ENCODE measurements at regions not wholly inside any gene's neighbourhood (a gene's known extent, or its start where the extent isn't known, plus 50 kb on each side); places are given as distances from the start of the nearest gene placed in this dataset.

DNA sequence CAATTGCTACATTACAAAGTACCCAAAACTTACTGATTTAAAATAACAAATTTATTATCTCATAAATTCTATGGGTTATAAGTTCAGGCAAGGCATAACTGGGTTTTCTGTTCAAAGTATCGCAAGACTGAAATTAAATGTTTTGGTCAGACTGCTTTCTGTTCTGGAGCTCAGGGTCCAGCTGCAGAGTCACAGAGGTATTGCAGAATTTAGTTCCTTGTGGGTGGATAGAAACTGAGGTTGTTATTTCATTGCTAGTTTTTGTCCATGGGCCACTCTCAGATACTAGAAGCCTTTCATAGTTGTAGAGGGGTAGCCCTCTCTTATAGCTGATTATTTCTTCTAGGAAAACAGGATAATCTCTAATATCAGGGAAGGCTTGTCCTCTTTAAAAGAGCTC lies 467.9 kb downstream of the TRHDE start:
- H3K9ac ChIP-seq (ENCODE audit: insufficient read depth, low read length, poor library complexity, severe bottlenecking) = no peak overlapping the region
- H3K4me2 ChIP-seq (replicated peaks; ENCODE audit: extremely low read depth, low read length, poor library complexity, severe bottlenecking) = no peak overlapping the region
- H3K4me1 Mint-ChIP-seq = peaks cover 21% of the 10 kb centered on the region
- WGBS (ENCODE audit: insufficient coverage) = no CpG with 5 or more reads among the region's 1 CpG
- H3K27ac ChIP-seq (ENCODE audit: low read depth in 1 of 2, low read length in 2 of 2) = no peak overlapping the region
- intact Hi-C loops (cut with micrococcal nuclease) = no loop called here
- no peaks in the 10 kb centered on the region for H3K36me3 Mint-ChIP-seq
- no peak for DNase-seq
- H3K4me3 ChIP-seq (replicated peaks in 1 of 3; ENCODE audit: low read depth in 2 of 3, low read length in 3 of 3) = no peak overlapping the region
- H4K20me1 ChIP-seq (ENCODE audit: insufficient read depth, low read length) = no peaks in the 10 kb centered on the region
- H3K79me2 ChIP-seq (ENCODE audit: insufficient read depth, low read length) = no peaks in the 10 kb centered on the region
- peaks cover 7 to 30% (median 22%) of the 10 kb centered on the region in 7 donors for H3K9me3 Mint-ChIP-seq
- no peaks in the 10 kb centered on the region for H3K27me3 Mint-ChIP-seq (ENCODE audit: low read depth in 3 of 3)
- H3K27ac Mint-ChIP-seq = no peak overlapping the region
- TF ChIP-seq, protein P1, sequence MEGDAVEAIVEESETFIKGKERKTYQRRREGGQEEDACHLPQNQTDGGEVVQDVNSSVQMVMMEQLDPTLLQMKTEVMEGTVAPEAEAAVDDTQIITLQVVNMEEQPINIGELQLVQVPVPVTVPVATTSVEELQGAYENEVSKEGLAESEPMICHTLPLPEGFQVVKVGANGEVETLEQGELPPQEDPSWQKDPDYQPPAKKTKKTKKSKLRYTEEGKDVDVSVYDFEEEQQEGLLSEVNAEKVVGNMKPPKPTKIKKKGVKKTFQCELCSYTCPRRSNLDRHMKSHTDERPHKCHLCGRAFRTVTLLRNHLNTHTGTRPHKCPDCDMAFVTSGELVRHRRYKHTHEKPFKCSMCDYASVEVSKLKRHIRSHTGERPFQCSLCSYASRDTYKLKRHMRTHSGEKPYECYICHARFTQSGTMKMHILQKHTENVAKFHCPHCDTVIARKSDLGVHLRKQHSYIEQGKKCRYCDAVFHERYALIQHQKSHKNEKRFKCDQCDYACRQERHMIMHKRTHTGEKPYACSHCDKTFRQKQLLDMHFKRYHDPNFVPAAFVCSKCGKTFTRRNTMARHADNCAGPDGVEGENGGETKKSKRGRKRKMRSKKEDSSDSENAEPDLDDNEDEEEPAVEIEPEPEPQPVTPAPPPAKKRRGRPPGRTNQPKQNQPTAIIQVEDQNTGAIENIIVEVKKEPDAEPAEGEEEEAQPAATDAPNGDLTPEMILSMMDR (IDR thresholded peaks at IDR 0.05) = no peak
- no peak overlapping the region for H2AFZ ChIP-seq (ENCODE audit: insufficient read depth, low read depth, low read length, poor library complexity, severe bottlenecking)
- H3K4me1 ChIP-seq (ENCODE audit: control insufficient read depth in 1 of 2, insufficient read depth in 2 of 2, low read length in 2 of 2) = peaks cover 0 to 20% of the 10 kb centered on the region in 2 donors
- no peaks in the 10 kb centered on the region for H3K36me3 ChIP-seq (replicated peaks in 1 of 2; ENCODE audit: control insufficient read depth in 1 of 2, insufficient read depth in 2 of 2, low read length in 2 of 2)
- no peak overlapping the region for H3K4me3 Mint-ChIP-seq
- H3K9me3 ChIP-seq (replicated peaks in 1 of 2; ENCODE audit: control insufficient read depth in 1 of 2, insufficient read depth in 1 of 2, low read length in 2 of 2) = peaks cover 0 to 27% of the 10 kb centered on the region in 2 donors
- H3K27me3 ChIP-seq (ENCODE audit: control insufficient read depth in 2 of 2, insufficient read depth in 2 of 2, low read length in 2 of 2) = no peaks in the 10 kb centered on the region

DNA sequence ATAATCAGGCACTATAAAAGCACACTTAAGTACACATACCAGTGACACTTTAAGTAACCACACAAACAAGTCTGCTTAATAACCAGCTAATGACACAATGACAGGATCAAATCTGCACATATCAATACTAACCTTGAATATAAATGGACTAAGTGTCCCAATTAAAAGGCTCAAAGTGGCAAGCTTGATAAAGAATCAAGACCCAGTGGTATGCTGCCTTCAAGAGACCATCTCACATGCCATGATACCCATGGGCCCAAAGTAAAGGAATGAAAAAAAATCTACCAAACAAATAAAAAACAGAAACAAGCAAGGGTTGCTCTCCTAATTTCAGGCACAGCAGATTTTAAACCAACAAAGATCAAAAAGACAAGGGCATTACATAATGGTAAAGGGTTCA lies 470.4 kb downstream of the TRHDE start:
- no peak overlapping the region for H3K27ac Mint-ChIP-seq
- no peaks in the 10 kb centered on the region for H4K20me1 ChIP-seq (ENCODE audit: insufficient read depth, low read length)
- H3K27ac ChIP-seq (ENCODE audit: low read depth in 1 of 2, low read length in 2 of 2) = no peak overlapping the region
- intact Hi-C loops (cut with micrococcal nuclease) = no loop called here
- no peaks in the 10 kb centered on the region for H3K36me3 Mint-ChIP-seq
- H3K27me3 ChIP-seq (ENCODE audit: control insufficient read depth in 2 of 2, insufficient read depth in 2 of 2, low read length in 2 of 2) = no peaks in the 10 kb centered on the region
- H3K4me3 ChIP-seq (replicated peaks in 1 of 3; ENCODE audit: low read depth in 2 of 3, low read length in 3 of 3) = no peak overlapping the region
- no peaks in the 10 kb centered on the region for H3K27me3 Mint-ChIP-seq (ENCODE audit: low read depth in 3 of 3)
- no peak overlapping the region for H3K9ac ChIP-seq (ENCODE audit: insufficient read depth, low read length, poor library complexity, severe bottlenecking)
- H3K4me1 Mint-ChIP-seq = peaks cover 26% of the 10 kb centered on the region
- peaks cover 7 to 30% (median 22%) of the 10 kb centered on the region in 7 donors for H3K9me3 Mint-ChIP-seq
- H2AFZ ChIP-seq (ENCODE audit: insufficient read depth, low read depth, low read length, poor library complexity, severe bottlenecking) = no peak overlapping the region
- no peak overlapping the region for H3K4me3 Mint-ChIP-seq
- peaks cover 6 to 22% of the 10 kb centered on the region in 2 donors for H3K4me1 ChIP-seq (ENCODE audit: control insufficient read depth in 1 of 2, insufficient read depth in 2 of 2, low read length in 2 of 2)
- TF ChIP-seq, protein P1 (IDR thresholded peaks at IDR 0.05) = no peak
- H3K36me3 ChIP-seq (replicated peaks in 1 of 2; ENCODE audit: control insufficient read depth in 1 of 2, insufficient read depth in 2 of 2, low read length in 2 of 2) = no peaks in the 10 kb centered on the region
- H3K9me3 ChIP-seq (replicated peaks in 1 of 2; ENCODE audit: control insufficient read depth in 1 of 2, insufficient read depth in 1 of 2, low read length in 2 of 2) = peaks cover 0 to 27% of the 10 kb centered on the region in 2 donors
- DNase-seq = no peak
- H3K4me2 ChIP-seq (replicated peaks; ENCODE audit: extremely low read depth, low read length, poor library complexity, severe bottlenecking) = no peak overlapping the region
- H3K79me2 ChIP-seq (ENCODE audit: insufficient read depth, low read length) = no peaks in the 10 kb centered on the region

Data from CD14-positive monocyte (primary cell).